ENCODE measurements at regions not wholly inside any gene's neighbourhood (a gene's known extent, or its start where the extent isn't known, plus 50 kb on each side); places are given as distances from the start of the nearest gene placed in this dataset.

DNA sequence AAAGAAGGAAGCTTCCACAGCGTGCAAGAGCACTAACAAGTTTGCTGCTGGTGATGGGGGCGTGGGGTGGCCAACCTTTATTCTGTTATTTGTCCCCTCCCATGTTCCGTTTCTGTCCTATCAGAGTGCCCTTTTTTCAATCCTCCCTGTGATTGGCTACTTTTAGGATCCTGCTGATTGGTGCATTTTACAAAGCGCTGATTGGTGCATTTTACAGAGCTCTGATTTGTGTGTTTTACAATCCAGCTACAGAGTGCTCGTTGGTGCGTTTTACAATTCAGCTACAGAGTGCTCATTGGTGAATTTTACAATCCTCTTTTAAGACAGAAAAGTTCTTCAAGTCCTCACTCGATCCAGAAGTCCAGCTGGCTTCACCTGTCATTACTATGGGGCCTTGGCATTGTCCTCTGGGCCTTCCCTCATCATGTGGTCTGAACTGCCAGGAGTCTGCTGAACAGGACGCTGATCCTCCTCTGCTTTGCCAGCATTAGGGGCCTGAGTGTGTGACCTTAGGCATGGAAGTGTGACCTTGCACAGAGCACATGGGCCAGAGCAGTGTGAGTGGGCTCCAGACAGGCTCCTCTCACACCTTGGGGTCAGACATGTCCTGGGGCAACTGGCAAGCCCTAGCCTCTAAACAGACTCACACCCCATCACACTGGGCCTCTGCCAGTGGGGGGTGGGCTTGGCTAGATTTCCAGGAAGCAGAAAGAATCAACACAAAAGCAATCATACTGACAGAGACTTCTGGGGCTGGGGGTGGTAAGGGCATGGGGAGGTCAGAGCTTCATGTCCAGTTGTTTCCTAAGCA is 167.4 kb downstream of the PTPN20 start:
- no peak for DNase-seq

DNA sequence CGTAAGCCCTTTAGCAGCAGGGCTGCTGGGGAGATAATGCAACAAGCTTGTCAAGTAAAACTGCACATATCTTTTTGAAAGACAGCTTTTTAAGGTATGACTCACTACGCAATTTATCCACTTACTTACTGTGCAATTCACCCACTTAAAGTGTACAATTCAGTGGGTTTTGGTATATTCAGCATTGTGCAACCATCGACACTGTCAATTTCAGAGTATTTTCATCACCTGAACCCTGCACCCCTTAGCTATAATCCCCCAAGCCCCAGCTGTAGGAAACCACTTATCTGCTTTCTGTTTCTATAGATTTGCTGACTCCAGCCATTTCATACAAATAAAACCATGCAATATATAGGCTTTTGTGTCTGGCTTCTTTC is 168.0 kb downstream of the PTPN20 start:
- no peak for DNase-seq

DNA sequence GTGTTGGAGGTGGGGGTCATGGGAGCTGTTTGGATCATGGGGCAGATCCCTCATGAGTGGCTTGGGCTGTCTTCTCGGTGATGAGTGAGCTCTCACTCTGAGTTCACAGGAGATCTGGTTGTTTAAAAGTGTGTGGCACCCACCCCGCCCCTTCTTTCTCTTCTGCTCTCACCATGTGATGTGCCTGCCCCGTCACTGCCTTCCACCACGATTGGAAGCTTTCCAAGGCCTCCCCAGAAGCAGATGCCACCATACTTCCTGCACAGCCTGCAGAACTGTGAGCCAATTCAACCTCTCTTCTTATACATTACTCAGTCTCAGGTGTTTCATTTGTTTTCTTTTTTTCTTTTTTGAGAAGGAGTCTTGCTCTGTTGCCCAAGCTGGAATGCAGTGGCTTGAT is 170.0 kb downstream of the PTPN20 start:
- no peak for DNase-seq

DNA sequence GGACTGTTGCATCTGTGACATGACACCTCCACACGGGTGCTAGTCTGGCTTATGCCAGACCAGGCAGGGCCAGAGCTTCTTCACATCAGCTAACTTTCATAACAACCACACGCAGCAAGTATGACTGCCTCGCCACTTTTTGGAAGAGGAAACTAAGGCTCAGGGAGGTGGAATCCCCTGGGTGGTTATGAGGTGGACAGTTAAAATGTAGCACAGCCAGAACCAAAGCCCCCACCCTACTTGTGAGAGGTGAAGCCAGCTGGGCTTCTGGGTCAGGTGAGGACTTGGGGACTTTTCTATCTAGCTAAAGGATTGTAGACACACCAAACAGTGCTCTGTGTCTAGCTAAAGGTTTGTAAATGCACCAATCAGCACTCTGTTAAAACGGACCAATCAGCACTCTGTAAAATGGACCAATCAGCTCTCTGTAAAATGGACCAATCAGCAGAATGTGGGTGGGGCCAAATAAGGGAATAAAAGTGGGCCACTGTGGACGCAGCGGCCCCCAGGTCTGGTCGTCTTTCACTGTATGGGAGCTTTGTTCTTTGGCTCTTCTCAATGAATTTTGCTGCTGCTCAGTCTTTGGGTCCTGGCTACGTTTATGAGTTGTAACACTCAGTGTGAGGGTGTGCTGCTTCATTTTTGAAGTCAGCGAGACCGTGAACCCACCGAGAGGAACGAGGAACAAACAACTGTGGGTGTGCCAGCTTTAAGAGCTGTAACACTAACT is 171.0 kb downstream of the PTPN20 start:
- no peak for DNase-seq

DNA sequence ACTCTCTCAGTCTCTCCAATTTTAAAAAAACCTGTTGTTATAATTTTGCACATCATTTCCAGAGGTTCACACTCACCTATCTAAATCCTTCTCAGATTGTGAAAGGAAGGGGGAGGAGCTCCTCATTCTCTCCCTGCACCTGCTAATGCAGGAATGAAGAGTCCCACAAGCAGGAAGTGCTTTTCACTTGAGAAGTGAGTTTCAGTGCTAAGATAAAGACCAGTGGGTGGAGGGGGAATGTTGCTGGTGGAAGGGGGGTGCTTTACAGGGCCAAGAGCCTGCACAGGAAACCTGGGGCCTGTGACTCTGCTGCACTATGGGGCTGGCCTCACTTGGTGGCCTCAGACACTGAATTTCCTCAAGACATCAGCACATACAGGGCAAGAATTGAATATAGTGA is 176.4 kb downstream of the PTPN20 start:
- DNase-seq = no peak

DNA sequence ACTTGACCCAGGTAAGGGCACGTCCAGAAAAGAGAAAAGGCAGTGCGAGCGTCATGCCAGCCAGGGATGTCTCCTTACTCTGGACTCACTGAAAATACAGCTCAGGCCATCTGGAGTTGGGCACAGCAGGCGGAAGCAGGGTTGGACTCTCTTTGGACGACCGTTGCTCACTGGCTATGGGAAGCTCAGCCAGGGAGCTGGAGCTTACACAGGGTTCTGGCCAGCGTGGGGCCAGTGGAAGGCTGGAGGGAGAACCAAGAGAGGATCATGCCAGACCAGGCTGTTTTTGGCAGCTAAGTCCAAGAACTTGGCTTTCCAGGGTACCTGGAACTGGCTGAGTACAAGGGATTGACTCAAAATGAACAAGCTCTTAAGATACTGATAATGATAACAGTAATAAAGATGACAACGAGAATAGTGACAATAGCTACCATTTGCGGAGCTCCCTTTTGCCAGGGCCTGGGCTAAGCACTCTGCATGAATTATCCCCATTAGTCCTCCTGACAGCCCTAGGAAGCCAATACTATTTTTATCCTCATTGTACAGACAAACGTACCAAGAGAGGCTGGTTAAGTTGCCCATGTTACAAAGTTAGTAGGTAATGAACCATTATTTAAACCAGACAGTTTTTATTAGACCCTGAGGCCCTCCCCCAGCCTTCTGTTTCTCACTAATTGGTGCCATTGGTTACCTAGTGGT is 177.6 kb downstream of the PTPN20 start:
- DNase-seq = no peak

DNA sequence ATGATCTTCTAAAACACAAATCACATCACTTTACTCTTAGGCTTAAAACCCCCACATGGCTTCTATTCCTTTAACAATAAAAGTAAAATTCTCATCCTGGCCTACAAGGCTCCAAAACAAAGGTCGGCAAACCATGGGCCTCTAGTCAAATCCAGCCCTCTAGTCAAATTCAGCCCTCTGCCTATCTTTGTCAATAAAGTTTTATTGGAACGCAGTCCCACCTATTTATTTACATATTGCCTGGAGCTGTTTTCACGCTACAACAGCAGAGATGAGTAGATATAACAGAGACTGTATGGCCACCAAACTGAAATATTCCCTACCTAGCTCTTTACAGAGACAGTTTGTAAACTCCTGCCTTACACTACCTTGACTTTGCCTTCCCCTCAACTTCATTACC is 178.8 kb downstream of the PTPN20 start:
- no peak for DNase-seq

DNA sequence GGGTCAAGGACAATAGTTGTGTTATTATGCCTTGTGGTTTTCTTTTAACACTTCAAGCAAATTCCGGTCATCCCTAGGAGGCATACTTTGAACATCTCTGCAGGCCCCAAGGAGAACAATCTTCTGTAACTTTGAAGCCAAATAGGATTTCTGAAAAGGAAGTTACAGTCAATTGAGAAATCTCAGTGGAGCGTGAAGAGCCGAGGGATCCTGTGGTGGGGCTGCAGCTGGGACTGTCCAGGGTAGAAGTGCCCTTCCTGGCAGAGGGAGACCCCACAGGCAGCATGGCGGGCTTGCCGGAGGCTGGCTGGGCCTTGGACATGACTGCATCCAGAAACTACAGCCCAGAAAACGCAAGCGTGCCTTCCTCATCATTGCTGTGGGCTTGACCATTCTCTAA is 179.7 kb downstream of the PTPN20 start:
- DNase-seq = no peak

DNA sequence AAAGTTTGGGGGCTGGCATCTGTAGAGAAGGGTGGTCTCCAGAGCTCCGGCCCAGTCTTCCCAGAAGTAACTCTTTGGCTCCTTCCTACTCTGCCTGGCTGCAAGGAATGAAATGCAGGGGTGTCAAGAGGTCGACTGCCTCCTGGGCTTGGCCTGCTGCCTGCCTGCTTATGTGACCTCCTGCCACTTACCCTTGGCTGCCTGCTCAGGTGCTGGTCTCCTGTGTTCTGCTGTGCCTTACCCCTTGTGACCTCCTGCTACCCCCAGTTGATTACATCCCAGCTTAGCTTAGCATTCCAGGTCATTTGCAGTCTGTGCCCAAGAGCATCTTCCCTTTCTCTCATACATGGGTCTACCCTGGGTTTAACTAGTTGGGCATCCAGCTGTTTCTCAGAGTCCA is 180.2 kb downstream of the PTPN20 start:
- no peak for DNase-seq

DNA sequence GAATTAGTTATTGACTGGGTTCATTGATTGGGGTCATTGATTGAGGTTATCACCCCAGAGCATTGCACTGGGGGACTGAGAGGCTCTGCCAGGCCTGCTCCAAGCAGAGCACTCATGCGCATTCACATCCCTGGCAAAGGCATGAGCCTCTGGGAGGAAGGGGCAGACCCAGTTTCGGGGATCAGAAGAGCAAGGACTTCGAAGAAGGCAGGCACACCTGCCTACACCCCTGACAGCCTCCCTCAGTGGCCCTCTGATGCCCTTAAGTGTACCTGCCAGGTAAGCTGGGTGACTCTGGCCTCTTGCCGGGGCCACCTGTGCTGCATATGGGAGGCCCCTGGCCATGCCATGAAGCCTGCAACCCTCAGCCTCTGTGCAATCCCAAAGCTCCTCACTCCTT is 181.1 kb downstream of the PTPN20 start:
- DNase-seq = no peak

DNA sequence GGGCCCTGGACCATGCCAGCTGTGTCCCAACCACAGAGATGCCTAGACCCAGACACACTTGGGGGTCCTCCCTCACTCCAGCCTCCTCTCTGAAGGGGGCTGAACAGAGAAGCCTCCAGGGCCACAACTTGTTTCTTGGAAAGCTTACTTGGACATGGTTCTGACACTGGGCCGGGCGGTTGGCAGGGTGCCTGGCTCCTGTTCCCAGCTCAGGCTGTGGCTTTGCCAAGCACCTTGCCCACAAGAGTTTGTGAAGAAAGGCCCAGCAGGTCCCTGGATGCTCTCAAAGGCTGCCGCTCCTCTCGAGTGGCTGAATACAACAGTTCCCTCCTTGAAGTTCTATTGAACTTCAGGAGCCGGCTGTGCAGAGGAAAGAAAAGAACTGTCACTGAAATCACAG is 181.6 kb downstream of the PTPN20 start:
- no peak for DNase-seq

DNA sequence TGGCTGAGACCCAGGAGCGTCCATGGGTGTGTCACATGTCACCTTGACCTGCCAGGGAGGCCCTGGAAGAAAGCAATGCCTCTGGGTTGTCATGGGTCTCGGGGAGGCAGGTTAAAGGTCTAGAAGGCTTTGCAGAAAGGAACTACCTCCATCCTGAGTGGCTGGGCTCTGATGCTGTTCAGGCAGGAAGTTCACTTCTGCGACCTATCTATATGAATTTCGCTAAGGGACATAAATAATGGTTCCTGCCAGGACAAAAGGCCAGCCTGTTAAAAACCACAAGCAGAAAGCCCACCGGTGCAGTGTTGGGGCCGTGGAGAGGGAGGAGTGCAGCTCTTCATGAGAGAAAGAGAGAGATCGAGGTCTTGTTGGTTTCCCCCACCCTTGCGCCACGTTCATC is 182.9 kb downstream of the PTPN20 start:
- no peak for DNase-seq

DNA sequence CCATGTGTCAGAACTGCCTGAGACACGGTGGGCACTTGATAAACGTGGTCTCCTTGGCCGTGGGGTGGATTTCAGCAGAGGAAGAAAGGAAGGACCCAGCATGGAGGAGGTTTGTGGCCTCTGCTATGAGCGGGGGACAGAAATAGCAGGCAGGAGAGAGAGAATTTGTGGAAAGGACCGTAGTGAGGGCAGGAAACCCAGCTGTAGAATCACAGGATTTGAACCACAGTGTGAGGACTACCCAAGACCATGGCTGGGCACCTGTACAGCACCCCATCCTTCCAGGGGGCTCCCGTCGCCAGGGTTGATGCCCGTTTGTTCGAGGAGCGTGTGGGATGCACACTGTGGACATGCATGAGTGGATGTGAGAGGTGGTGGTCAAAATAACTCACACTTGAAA is 183.4 kb downstream of the PTPN20 start:
- no peak for DNase-seq

DNA sequence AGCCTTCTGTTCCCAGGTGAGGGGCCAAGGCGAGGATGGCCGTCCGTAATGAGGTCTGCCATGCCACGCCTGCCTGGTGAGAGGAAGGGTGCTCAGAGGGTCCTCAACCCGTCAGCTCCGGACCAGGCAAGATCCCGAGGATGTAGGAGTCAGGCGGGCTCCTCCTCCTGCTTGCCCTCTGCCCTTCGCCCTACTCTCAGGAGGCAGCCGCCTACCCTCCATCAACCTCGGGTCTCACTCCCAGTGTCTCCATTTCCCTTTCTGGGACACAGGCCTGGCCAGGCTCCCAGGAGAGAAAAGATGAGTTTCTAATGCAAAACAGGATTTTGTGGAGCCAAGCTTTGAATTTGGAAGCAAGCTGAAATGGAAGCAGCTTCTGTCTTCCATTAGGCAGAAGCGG is 184.0 kb downstream of the PTPN20 start:
- no peak for DNase-seq

DNA sequence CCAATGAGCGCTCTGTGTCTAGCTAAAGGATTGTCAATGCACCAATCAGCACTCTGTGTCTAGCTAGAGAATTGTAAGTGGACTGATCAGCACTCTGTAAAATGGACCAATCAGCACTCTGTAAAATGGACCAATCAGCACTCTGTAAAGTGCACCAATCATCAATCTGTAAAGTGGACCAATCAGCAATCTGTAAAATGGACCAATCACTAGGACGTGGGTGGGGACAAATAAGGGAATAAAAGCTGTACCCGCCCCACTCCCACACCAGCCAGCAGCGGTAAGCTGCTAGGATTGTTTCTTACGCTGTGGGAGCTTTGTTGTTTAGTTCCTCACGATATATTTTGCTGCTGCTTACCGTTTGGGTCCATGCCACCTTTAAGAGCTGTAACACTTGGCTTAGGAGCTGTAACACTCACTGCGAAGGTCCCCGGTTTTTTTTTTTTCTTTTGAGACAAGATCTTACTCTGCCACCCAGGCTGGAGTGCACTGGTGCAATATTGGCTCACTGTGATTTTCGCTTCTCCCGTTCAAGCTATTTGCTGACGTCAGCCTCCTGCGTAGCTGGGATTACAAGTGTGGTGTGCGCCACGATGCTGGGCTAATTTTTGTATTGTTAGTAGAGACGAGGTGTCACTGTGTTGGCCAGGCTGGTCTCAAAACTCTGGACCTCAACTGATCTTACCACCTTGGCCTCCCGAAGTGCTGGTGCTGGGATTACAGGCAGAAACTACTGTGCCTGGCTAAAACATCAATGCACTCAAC is 184.8 kb downstream of the PTPN20 start:
- no peak for DNase-seq

DNA sequence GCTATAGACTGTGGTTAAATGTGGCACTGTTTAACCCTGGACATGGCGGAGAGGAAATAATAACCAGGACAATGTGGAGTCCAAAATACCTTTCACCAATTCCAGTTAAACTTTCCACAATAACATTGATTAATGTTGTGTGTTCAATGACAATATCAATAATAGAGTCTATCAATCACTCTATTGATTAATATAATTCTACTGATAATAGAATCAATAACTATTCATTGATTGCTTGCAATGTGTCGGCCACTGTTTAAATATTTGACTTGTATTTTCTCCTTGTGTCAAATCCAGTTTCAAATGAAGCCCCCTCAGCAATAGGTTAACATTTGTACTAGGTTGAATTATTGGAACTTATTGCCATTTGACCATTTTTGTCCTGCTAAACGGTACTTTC is 187.0 kb downstream of the PTPN20 start:
- no peak for DNase-seq

DNA sequence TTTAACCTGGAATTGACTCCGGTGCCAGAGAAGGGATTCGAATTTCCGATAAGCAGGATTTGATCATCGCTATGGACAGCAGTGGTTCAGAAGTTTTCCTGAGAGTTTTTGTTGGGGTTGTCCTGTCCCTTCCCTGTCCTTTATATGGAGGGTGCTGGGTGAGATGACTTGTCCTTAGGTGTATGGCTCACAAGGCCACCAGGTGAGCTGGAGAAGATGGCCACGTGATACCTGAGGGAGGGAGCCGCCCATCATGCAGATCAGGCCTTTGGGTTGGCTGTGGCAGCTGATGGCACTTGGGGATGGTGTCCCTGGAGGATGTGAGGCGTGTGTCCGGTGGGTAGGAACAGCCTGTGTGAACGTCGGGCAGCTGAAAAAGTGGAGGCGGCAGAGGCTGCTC is 187.7 kb downstream of the PTPN20 start:
- no peak for DNase-seq

DNA sequence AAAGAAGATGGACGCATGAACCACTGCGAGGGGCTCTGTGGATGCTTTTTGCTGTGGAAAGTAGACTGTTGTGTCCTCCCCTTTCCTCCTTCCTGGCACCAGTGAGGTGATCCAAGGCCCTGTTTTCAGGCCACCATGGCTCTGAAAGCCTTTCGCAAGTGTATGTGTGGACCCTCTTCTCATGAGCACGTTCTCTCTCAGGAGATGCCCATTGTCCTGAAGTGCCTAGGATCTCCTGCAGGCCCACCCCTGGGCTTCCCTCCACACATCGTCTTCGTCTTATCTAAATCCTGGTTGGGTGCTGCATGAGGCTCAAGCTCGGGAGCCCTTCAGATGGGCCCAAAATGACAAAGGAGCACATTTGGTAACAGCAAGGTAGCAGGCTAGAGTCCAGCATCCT is 188.2 kb downstream of the PTPN20 start:
- DNase-seq = no peak

DNA sequence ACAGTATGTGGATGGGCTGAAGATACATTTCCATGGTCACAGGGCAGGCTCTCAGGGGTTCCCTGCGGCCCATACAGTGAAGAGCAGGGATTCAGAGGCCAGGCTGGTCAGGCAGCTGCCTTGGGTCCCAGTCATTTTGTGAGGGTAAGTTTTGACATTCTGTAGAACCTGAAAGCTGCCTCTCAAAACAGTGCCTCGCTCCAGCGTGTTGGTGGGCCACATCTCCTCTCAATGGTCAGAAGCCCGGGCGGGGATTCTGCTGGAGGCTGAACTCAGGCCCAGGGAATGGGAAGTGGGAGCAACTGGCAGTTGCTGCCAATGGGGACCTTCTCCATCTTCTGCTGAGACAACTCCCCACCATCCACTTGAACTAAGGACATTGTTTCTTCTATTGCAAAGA is 190.0 kb downstream of the PTPN20 start:
- DNase-seq = no peak

DNA sequence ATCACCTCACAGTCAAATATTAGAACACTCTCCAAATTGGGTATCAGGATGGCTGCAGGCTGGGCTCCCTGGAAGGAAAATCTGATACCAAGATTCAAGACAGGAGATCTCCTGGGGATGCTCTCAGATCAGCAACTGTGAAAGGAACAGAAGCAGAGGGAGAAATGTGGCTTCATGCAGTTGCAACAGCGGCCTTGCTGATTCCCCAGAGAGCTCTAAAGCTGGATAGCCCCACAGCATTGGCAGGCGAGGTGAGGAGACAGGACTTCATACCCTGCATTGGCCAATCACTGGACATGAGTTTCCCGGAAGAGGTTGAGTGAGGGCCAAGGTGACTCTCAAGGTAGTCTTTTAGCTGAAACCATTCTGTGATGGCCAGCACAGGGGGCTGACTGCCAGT is 190.6 kb downstream of the PTPN20 start:
- no peak for DNase-seq

DNA sequence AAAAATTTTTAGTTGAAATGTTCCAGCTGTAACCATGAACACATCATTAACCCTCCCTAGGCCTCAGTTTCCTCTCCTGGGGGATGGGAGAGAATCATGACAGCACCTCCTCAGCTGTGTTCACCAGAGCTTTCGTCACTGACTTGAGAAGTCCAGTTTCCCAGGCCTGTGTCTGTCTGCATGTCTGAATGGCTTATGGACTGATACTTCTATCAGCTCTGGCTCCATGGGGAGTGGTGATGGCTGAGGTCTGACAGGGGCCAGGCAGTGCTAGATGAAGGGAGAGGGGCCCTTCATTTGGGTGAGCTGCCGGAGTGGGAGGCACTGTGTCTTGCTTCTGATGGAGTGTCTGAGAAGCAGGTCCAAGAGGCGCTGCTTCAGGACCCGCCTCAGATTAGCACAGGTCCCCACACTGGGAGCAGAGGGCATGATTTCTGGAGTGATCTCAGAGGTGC is 192.9 kb downstream of the PTPN20 start:
- no peak for DNase-seq

DNA sequence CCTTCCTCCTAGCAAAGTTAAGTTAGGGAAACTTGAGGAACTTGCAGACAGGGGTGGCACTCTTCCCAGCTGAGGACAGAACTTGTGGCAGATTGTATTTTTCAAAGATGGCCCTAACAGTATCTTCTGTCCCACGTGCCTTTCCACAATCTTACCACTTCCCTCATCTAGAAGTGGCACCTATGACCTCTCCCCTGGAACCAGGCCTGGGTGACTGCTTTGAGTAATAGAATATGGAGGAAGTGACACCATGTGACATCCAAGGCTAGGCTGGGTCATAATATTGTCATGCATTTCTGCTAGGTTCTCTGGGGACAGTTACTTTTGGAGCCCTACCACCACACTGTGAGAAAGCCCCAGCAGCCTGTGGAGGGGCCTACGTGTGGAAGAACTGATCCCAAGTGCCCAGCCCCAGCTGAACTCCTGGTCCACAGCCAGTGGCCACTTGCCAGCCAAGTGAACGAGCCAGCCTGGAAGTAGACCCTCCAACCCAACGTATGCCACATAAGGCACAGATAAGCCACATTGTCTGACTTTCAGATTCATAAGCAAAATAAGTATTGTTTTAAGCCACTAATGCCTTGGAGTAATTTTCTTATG is 193.7 kb downstream of the PTPN20 start:
- no peak for DNase-seq

Measured in activated CD4-positive, alpha-beta T cell treated with anti-CD3 and anti-CD28 coated beads, Interleukin-2, amount 50 U/mL, for 4 hours (primary cell).